C4-2B (cell line): ENCODE measurements at regions not wholly inside any gene's neighbourhood (a gene's known extent, or its start where the extent isn't known, plus 50 kb on each side); places are given as distances from the start of the nearest gene placed in this dataset.

Experiments
- H3K27ac ChIP-seq: fragments of 450-650 bp; 2 replicates; pipeline ENCODE4 v1.5.1; 2017
- CTCF ChIP-seq: fragments of 450-650 bp; conservative IDR thresholded peaks from 2 replicates; pipeline ENCODE4 v1.5.1; 2017; ENCODE audit warnings: mild to moderate bottlenecking
- ZFX ChIP-seq: fragments of 450-650 bp; IDR thresholded peaks from 2 replicates; pipeline ENCODE4 v1.6.1; 2017

DNA sequence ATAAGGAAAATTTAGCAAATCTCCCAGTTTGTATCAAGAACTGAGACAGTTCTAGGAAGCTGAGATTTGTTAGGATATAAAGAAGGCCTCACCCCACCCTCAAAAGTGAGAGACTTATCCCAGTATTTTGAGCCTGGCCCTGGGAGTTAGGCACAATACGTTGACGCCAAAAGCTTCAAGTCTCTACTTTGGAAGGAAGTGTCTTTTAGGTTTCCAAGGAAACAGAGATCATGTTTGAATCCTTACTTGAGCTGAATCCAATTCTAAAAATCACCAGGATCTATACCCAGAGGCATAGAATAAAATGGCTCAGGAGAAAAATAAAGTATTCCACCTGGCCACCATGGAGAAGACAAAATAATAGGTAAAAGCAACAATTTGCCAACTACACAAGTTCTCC lies 115.9 kb upstream of the NRG3 start:
- no peak overlapping the region for H3K27ac ChIP-seq
- TF ChIP-seq CTCF, result no peak
- TF ChIP-seq ZFX, result no peak

GRCh38 chr10:81784111-81784597 lies 90.8 kb upstream of the NRG3 start:
- H3K27ac ChIP-seq, result no peak overlapping the region
- no peak for TF ChIP-seq ZFX
- TF ChIP-seq CTCF, result no peak

DNA sequence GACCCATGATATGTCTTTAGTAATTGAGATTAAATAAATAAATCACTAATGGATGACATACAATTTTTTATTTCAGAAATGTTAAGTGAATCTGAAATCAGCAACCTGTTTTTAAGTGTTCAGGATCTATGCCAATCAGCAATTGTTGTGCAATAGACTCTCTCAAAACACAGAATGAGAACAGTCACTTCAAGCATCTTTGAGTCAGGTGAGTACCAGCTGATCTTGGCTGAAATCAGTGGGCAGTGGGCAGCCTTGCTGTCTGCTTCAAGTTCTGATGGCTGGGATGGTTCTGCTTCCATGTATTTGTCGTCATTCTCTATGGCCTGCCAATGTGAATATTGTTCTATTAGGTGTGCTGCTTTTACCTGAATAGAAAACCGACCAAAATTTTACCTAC lies 82.3 kb upstream of the NRG3 start:
- TF ChIP-seq ZFX (no peak), CTCF (no peak)
- H3K27ac ChIP-seq, result no peak overlapping the region

DNA sequence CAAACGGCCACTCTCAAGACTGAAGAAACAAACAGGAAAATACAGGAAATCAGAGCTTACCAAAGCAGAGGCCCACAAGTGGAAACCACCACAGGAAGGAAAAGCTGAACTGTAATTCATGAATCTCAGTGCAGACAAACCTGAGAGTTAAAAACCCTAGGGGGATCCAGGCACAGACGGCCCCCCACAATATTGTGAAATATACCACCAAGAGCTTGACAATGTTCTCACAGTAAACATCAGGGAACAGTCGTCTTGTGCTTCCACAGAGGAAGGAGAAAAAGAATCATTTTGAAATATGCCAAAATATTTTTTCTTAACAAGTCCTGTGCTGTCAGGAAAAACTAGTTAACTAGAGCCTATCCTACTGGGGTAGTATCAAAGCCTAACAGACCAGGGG lies 68.2 kb upstream of the NRG3 start:
- no peak overlapping the region for H3K27ac ChIP-seq
- TF ChIP-seq CTCF (no peak), ZFX (no peak)

DNA sequence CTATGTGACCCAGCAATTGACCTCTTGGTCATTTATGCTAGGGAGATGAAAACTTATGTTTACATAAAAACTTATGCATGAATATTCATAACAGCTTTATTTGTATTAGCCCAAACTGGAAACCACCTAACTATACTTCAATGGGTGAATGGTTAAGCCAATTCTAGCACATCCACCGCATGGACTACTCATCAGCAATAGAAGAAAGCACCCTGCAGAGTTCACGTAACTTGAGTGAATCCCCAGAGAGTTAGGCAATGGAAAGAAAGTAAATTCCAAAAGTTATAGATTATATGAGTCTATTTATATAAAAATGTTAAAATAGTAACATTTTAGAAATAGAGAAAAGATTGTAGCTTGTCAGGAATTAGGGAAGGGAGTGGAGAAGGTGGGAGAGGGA lies 60.2 kb upstream of the NRG3 start:
- no peak overlapping the region for H3K27ac ChIP-seq
- no peak for TF ChIP-seq ZFX
- TF ChIP-seq CTCF, result no peak

GRCh38 chr10:81817596-81818170 lies 57.3 kb upstream of the NRG3 start:
- H3K27ac ChIP-seq, result no peak overlapping the region
- TF ChIP-seq CTCF, result no peak
- TF ChIP-seq ZFX, result no peak

DNA sequence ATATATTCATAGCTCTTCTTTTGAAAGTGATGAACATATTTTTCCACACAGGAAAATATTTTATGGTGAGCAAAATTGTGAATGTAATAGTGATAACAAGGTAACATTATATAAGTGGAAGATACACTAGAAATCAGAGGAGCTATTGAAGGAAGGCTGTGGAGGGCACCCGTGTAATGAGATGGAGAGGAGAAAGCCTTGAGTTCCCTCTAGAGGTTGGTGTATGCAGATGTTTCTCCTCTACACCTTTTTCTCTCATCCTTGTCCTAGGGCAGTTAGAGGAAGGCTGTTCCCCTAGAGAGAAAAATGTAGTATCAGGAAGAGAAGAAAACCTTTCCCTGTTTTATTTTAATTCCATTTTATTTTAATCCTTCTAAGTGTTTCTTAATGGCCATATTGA lies 54.6 kb upstream of the NRG3 start:
- TF ChIP-seq CTCF (peak; percentile 69), ZFX (no peak)
- no peak overlapping the region for H3K27ac ChIP-seq
